ENCODE measurements at regions not wholly inside any gene's neighbourhood (a gene's known extent, or its start where the extent isn't known, plus 50 kb on each side); places are given as distances from the start of the nearest gene placed in this dataset.

DNA sequence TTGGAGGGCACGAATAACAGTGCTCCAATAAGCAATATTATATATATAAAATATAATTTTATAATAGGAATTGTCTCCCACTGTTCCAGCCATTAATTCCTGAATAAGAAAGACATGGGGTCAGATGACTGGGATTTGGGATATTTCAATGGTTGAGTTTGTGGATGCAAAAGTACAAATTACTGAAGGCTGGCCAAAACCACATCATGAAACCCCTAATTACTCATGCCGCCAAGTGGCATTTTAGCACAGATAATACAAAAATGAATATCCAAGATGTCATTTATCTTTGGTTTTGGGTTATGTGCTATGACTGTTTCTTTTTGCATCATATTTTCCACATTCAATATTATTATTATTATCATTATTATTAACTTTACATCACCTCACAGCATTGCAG, 261.4 kb upstream of the TBX3 start:
- no peak for TF ChIP-seq CTCF (IDR thresholded peaks at IDR 0.05)
- no peak for DNase-seq (ENCODE audit: low spot score)

DNA sequence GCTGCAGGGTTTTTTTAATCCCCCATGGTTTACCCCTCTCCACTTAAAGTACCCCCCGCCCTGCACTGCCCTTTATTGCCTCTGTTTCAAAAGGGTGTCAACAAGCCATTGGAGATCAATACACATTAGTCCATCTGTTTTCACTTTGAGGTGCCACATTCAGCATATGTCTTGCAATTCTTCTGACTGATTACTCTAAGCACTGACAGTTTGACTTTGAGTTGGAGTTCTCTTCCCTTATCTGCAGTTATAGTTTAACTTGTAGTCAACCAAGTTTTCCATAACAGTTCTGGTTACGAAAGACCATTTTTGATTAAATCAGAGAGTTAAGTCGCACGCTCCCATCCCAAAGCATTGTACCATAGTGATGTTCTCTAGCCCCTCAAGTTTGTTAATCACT, 260.8 kb upstream of the TBX3 start:
- TF ChIP-seq CTCF (IDR thresholded peaks at IDR 0.05): no peak
- no peak for DNase-seq (ENCODE audit: low spot score)
- Histone ChIP-seq H3K4me3 (no peak overlapping the region), H3K27ac (no peak overlapping the region)

More for the DNA sequence above, 261.4 kb upstream of the TBX3 start:
- H3K27ac ChIP-seq: no peak overlapping the region
- H3K4me3 ChIP-seq: no peak overlapping the region

DNA sequence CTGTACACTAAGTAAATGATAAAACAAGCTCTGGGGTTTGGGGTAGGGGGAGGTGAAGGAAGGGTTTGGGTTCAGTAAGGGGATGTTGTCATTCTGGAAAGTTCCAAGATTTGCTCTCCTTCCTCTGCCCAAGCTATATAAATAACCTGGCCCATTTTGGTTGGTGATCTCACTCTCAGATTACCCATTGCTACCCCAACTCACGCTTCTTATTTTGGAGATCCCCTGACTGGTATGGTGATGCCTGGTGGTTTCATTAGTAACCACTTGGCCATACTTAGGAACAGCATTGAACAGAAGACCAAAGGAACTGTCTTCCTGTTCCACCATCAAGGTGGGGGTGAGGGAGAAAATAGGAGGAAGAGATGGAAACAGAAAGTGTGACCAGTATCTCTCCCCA, 259.6 kb upstream of the TBX3 start:
- H3K4me3 ChIP-seq: no peak overlapping the region
- H3K27ac ChIP-seq: no peak overlapping the region
- no peak for TF ChIP-seq CTCF (IDR thresholded peaks at IDR 0.05)
- no peak for DNase-seq (ENCODE audit: low spot score)

GRCh38 chr12:114938487-114939210, 254.7 kb upstream of the TBX3 start:
- Histone ChIP-seq H3K4me3 (no peak overlapping the region), H3K27ac (no peak overlapping the region)
- no peak for DNase-seq (ENCODE audit: low spot score)
- no peak for TF ChIP-seq CTCF (IDR thresholded peaks at IDR 0.05)

GRCh38 chr12:114936148-114937079, 252.4 kb upstream of the TBX3 start:
- no peak overlapping the region for H3K4me3 ChIP-seq
- no peak for TF ChIP-seq CTCF (IDR thresholded peaks at IDR 0.05)
- no peak overlapping the region for H3K27ac ChIP-seq
- no peak for DNase-seq (ENCODE audit: low spot score)

DNA sequence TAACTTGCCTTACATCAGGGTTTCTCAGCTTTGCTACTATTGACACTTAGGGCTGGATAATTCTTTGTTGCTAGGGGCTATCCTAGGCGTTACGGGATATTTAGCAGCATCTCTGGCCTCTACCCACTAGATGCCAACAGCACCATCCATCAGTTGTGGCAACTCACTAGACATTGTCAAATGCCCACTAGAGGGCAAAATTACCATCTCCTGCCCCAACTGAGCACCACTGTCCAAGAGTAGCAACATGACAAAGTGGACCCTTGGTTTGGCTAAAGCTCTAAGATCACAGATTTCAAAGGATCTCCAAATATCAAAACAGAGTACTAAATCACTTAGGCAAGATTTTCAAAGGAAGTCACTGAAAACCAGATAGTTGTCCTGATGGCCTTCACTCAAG, 251.7 kb upstream of the TBX3 start:
- DNase-seq (ENCODE audit: low spot score): no peak
- Histone ChIP-seq H3K27ac (no peak overlapping the region), H3K4me3 (no peak overlapping the region)
- no peak for TF ChIP-seq CTCF (IDR thresholded peaks at IDR 0.05)

All from coronary artery (tissue), 2 donors.